Pancreas (tissue), 10 donors: ENCODE measurements at regions not wholly inside any gene's neighbourhood (a gene's known extent, or its start where the extent isn't known, plus 50 kb on each side); places are given as distances from the start of the nearest gene placed in this dataset.

Experiments used
- ATAC-seq, 4 donors: fragments of 200-7000 bp; cut with Tn5 transposase; one replicate each; pipeline versions ENCODE4 v1.8.0 to v1.9.1; 2020; ENCODE audit warnings: mild to moderate bottlenecking in 4 of 4, moderate library complexity in 4 of 4
- DNase-seq, 6 donors: peaks; one replicate each; pipeline ENCODE4 v3.0.0-alpha.2; 2020
- FAIRE-seq: peaks from 2 replicates; lab custom pipeline; 2012; peaks lifted over from hg19 to GRCh38; lab: Jason Lieb, UNC
- H3K27ac ChIP-seq, 4 donors: fragments of 200-600 bp; sonication (generic); 1 replicate in 3 of 4; 2 replicates in 1 of 4; pipeline versions ENCODE4 v1.5.0 to v1.8.0; 2020
- H3K27me3 ChIP-seq, 4 donors: fragments of 200-600 bp; one replicate each; pipeline ENCODE4 v1.8.0; 2021
- H3K36me3 ChIP-seq, 3 donors: fragments of 200-600 bp; sonication (generic) in 1 of 3; one replicate each; pipeline versions ENCODE4 v1.5.0 to v1.8.0; 2020 to 2021
- H3K4me1 ChIP-seq, 3 donors: fragments of 200-600 bp; one replicate each; pipeline ENCODE4 v1.8.0; 2021
- H3K4me3 ChIP-seq, 4 donors: fragments of 200-600 bp; sonication (generic) in 2 of 4; one replicate each; pipeline versions ENCODE4 v1.5.0 to v1.8.0; 2020 to 2021
- H3K9me3 ChIP-seq, 4 donors: fragments of 200-600 bp; one replicate each; pipeline ENCODE4 v1.8.0; 2021
- WGBS, 2 donors: extraction: QIAGEN DNeasy Blood & Tissue Kit; methylation state at CpG; one replicate each; pipeline ENCODE4 v1.1.7; 2013; 5-methylcytosine and 5-hydroxymethylcytosine counted together
- intact Hi-C, 3 donors: fragments of 100-400 bp; cut with DNase I; formaldehyde crosslinking; loops; one replicate each; pipeline versions ENCODE4 v1.11.1 to v1.14.2; 2022
- TF ChIP-seq, protein P1 (sequence below), 4 donors: fragments of 200-600 bp; sonication (generic) in 3 of 4; IDR thresholded peaks; one replicate each; pipeline versions ENCODE4 v1.5.0 to v1.8.0; 2021; ENCODE audit warnings: antibody characterized with exemption in 4 of 4
- donor health status: healthy with polysubstance abuse.
- donor health status: DM: no; HTN: no; CAD: no; lungs with moderate emphysema.
- donor health status: DM: no; HTN: no; CAD: no.
- donor health status: control.
- donor health status: control.
- donor health status: Bipolar disorder and iron deficiency.
- donor health status: DM: yes; HTN: yes; CAD: no.
- donor health status: DM: no; HTN: no; CAD: no.
- donor health status: DM: no; HTN: no; CAD: no.
- donor health status: DM: yes; HTN: yes; CAD: no.

DNA sequence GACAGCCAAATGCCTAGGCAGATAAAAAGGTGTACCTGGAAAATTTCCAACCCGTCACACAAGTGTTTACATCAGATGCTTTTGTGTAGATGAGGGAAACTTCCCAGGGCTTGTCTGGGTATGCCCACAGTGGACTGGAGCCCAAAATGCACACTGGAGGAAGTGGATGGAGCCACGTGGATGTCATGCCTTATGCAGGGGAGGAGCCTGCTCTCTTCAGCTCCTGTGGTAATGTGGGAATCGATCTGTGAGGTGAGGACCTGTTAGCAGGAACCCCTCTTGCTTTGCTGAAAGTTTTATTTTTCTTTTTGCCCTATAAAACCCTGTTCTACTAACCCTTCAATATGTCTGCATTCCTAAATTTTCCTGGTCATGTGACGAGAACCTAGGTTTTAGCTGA lies 439.2 kb upstream of the CDH9 start:
- DNase-seq, result no peak
- no peak for ATAC-seq
- TF ChIP-seq, protein P1, sequence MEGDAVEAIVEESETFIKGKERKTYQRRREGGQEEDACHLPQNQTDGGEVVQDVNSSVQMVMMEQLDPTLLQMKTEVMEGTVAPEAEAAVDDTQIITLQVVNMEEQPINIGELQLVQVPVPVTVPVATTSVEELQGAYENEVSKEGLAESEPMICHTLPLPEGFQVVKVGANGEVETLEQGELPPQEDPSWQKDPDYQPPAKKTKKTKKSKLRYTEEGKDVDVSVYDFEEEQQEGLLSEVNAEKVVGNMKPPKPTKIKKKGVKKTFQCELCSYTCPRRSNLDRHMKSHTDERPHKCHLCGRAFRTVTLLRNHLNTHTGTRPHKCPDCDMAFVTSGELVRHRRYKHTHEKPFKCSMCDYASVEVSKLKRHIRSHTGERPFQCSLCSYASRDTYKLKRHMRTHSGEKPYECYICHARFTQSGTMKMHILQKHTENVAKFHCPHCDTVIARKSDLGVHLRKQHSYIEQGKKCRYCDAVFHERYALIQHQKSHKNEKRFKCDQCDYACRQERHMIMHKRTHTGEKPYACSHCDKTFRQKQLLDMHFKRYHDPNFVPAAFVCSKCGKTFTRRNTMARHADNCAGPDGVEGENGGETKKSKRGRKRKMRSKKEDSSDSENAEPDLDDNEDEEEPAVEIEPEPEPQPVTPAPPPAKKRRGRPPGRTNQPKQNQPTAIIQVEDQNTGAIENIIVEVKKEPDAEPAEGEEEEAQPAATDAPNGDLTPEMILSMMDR (IDR thresholded peaks at IDR 0.05), result no peak
- Histone ChIP-seq H3K9me3 (no peaks in the 10 kb centered on the region), H3K27me3 (no peaks in the 10 kb centered on the region), H3K4me3 (no peak overlapping the region), H3K27ac (no peak overlapping the region), H3K4me1 (no peaks in the 10 kb centered on the region), H3K36me3 (no peaks in the 10 kb centered on the region)
- WGBS, 2 donors, result 39 to 59% methylated on average over 4 of the region's 4 CpGs
- intact Hi-C loops, result no loop called here
- FAIRE-seq, result no peak

DNA sequence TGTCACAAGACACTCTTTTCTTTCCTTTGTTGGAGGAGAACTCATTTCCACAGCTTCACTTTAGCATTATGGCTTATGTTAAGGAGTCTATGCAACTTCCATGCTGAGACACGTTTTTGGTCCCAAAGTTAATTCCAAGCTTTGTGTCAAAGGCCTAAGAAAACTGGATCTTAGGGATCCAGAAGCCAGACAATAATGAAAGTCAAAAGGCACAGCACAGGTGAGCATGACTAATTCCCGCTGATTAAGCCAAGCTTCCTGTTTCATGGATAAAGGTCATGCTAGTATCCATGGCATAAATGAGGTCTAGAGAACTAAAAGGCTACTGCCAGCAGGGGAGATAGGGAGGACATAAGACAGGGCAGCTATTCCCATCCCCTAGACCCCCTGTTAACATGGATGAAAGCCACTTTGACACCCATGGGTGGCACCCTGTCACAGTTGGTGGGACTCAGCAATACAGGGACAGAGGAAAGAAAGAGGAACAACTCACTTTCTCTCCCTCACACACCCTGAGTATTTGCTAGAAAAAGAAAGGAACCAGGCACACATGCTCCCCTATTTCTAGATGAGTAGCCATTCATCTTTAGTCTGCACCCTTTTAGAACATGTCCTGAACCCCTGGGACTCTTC lies 438.1 kb upstream of the CDH9 start:
- Histone ChIP-seq H3K4me3 (no peak overlapping the region), H3K4me1 (no peaks in the 10 kb centered on the region), H3K9me3 (no peaks in the 10 kb centered on the region), H3K36me3 (no peaks in the 10 kb centered on the region), H3K27ac (no peak overlapping the region), H3K27me3 (no peaks in the 10 kb centered on the region)
- TF ChIP-seq, protein P1 (IDR thresholded peaks at IDR 0.05), result no peak
- DNase-seq (no peak), ATAC-seq (no peak), FAIRE-seq (no peak)
- intact Hi-C loops, result no loop called here
- 51 to 57% methylated on average over 2 of the region's 2 CpGs for WGBS, 2 donors

DNA sequence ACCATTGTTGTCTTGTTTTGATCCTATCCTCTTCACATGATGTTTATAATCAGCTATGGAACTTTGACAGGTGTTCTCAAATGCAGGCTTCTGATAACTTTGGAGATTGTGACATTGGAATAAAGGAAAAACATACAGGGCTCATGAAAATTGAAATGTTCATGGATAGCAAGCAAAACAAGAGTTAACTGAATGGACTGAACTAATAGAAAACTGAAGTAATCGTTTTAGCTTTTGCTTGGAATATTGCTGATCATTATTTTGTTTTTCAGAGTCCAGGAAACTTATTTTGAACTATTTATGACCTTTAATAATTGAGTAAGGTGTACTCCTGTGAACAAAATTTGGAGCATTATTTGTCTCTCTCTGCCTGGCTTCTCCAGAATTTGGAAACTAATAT lies 436.7 kb upstream of the CDH9 start:
- DNase-seq (no peak), ATAC-seq (no peak), FAIRE-seq (no peak)
- H3K4me3 ChIP-seq, result no peak overlapping the region
- intact Hi-C loops, result no loop called here
- H3K27ac ChIP-seq, result no peak overlapping the region
- whole genome bisulfite sequencing, 2 donors, result 14 to 24% methylated on average over 1 of the region's 1 CpG
- no peaks in the 10 kb centered on the region for H3K27me3 ChIP-seq
- no peaks in the 10 kb centered on the region for H3K4me1 ChIP-seq
- H3K9me3 ChIP-seq, result no peaks in the 10 kb centered on the region
- no peaks in the 10 kb centered on the region for H3K36me3 ChIP-seq
- TF ChIP-seq, protein P1 (IDR thresholded peaks at IDR 0.05), result no peak

DNA sequence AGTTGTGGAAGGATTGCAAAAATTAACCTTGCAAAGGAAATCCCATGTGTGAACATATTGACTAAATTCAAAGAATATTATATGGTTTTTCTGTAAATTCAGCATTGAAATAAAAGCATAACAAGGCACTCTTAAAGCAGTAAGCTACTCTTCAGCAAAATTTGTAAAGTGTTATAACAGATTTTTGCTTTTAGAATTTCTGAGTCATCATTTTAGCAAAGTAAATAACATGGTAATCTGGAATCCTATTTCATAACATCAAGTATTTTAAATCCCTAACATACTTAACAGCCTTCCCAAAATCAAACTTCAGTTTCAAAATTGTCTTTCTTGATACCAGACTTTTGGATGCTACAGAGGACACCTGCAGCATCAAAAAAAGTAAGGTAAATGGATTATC lies 436.0 kb upstream of the CDH9 start:
- H3K4me1 ChIP-seq, result no peaks in the 10 kb centered on the region
- DNase-seq (no peak), ATAC-seq (no peak), FAIRE-seq (no peak)
- intact Hi-C loops, result no loop called here
- no peaks in the 10 kb centered on the region for H3K9me3 ChIP-seq
- no peak overlapping the region for H3K27ac ChIP-seq
- no peak overlapping the region for H3K4me3 ChIP-seq
- no peaks in the 10 kb centered on the region for H3K36me3 ChIP-seq
- H3K27me3 ChIP-seq, result no peaks in the 10 kb centered on the region
- TF ChIP-seq, protein P1 (IDR thresholded peaks at IDR 0.05), result no peak

GRCh38 chr5:27474047-27474309 lies 435.6 kb upstream of the CDH9 start:
- Histone ChIP-seq H3K4me1 (no peaks in the 10 kb centered on the region), H3K27ac (no peak overlapping the region), H3K36me3 (no peaks in the 10 kb centered on the region), H3K9me3 (no peaks in the 10 kb centered on the region), H3K4me3 (no peak overlapping the region), H3K27me3 (no peaks in the 10 kb centered on the region)
- intact Hi-C loops, result no loop called here
- ATAC-seq, result no peak
- WGBS, 2 donors, result 68 to 78% methylated on average over 2 of the region's 2 CpGs
- FAIRE-seq, result no peak
- TF ChIP-seq, protein P1 (IDR thresholded peaks at IDR 0.05), result no peak
- no peak for DNase-seq
